A549 (cell line): ENCODE measurements at regions not wholly inside any gene's neighbourhood (a gene's known extent, or its start where the extent isn't known, plus 50 kb on each side); places are given as distances from the start of the nearest gene placed in this dataset.

ENCODE experiments used
- ATAC-seq, 2 experiments: fragments of 200-7000 bp in 1 of 2; fragments of >200 bp in 1 of 2; cut with Nextera tagmentation in 1 of 2; cut with Tn5 transposase in 1 of 2; 3 replicates each; pipeline versions ENCODE4 v1.8.0 to v1.9.1; 2018 to 2020; ENCODE audit warnings: mild to moderate bottlenecking in 1 of 2, moderate library complexity in 1 of 2
- CTCF ChIA-PET: fragments of 300-600 bp; sonication (Branson Sonifier 250); formaldehyde crosslinking; extraction: SDS; loops from one replicate; lab custom pipeline; 2021; ENCODE audit warnings: antibody characterized with exemption, inconsistent platforms; lab: Yijun Ruan, JAX
- POLR2A ChIA-PET: fragments of 350-600 bp; formaldehyde crosslinking; extraction: SDS; loops from one replicate; lab custom pipeline; 2021; ENCODE audit warnings: antibody characterized with exemption, inconsistent platforms; lab: Yijun Ruan, JAX
- DNase-seq, 2 experiments: peaks; one replicate each; pipeline versions ENCODE4 v3.0.0 to v3.0.0-alpha.2; 2011 to 2016; ENCODE audit warnings: low read depth in 1 of 2, low spot score in 1 of 2
- FAIRE-seq: peaks from 2 replicates; lab custom pipeline; 2011; peaks lifted over from hg19 to GRCh38; lab: Jason Lieb, UNC
- H3K27ac ChIP-seq, 2 experiments: fragments of >200 bp; sonication (Bioruptor Twin); formaldehyde crosslinking; 3 replicates each; pipeline ENCODE4 v1.5.1; 2016 to 2017
- H3K4me1 ChIP-seq: fragments of >200 bp; sonication (Bioruptor Twin); formaldehyde crosslinking; 3 replicates; pipeline ENCODE4 v1.6.1; 2016
- H3K4me2 ChIP-seq: fragments of >200 bp; sonication (Bioruptor Twin); formaldehyde crosslinking; 3 replicates; pipeline ENCODE4 v1.6.1; 2016
- H3K4me3 ChIP-seq: fragments of >200 bp; sonication (Bioruptor Twin); formaldehyde crosslinking; 3 replicates; pipeline ENCODE4 v1.5.1; 2016
- H3K9me3 ChIP-seq: fragments of >200 bp; sonication (Bioruptor Twin); formaldehyde crosslinking; 3 replicates; pipeline ENCODE4 v1.6.1; 2016
- CBX8 ChIP-seq: fragments of 200-600 bp; sonication (generic); IDR thresholded peaks from 2 replicates; pipeline ENCODE4 v1.6.1; 2016
- CEBPB ChIP-seq, 2 experiments: fragments of >200 bp in 1 of 2; sonication (Bioruptor Twin) in 1 of 2; formaldehyde crosslinking in 1 of 2; IDR thresholded peaks; 2 replicates each; pipeline ENCODE4 v1.6.1; 2012 to 2016
- CHD2 ChIP-seq: fragments of 150-350 bp; IDR thresholded peaks from 2 replicates; pipeline ENCODE4 v1.6.1; 2014; ENCODE audit warnings: low read length; ENCODE audit not compliant: partially characterized antibody
- EHF ChIP-seq: fragments of 250-450 bp; sonication (Bioruptor Pico); IDR thresholded peaks from 2 replicates; pipeline ENCODE4 v1.5.0; 2020; ENCODE audit warnings: mild to moderate bottlenecking
- HEYL ChIP-seq: fragments of 250-450 bp; sonication (Bioruptor Pico); IDR thresholded peaks from 2 replicates; pipeline ENCODE4 v1.8.0; 2021; ENCODE audit warnings: mild to moderate bottlenecking, moderate library complexity
- HMGXB4 ChIP-seq: fragments of 250-450 bp; sonication (Bioruptor Pico); IDR thresholded peaks from 2 replicates; pipeline ENCODE4 v1.5.0; 2021; ENCODE audit warnings: mild to moderate bottlenecking, moderate library complexity, borderline replicate concordance
- HOXA7 ChIP-seq: fragments of 250-450 bp; sonication (Bioruptor Pico); IDR thresholded peaks from 2 replicates; pipeline ENCODE4 v1.5.0; 2020; ENCODE audit warnings: mild to moderate bottlenecking, moderate library complexity
- JUN ChIP-seq, 2 experiments: fragments of >200 bp; sonication (Bioruptor Twin); formaldehyde crosslinking; IDR thresholded peaks; 2 replicates in 1 of 2; 3 replicates in 1 of 2; pipeline ENCODE4 v1.6.1; 2016 to 2017
- JUNB ChIP-seq: fragments of >200 bp; sonication (Bioruptor Twin); formaldehyde crosslinking; IDR thresholded peaks from 2 replicates; pipeline ENCODE4 v1.6.1; 2016
- MYC ChIP-seq: IDR thresholded peaks from 2 replicates; pipeline ENCODE4 v1.6.1; 2012; ENCODE audit warnings: mild to moderate bottlenecking, inconsistent platforms, low read length, improper control_type of control experiment, borderline replicate concordance
- NPAS2 ChIP-seq: fragments of 250-450 bp; sonication (Bioruptor Pico); IDR thresholded peaks from 2 replicates; pipeline ENCODE4 v1.8.0; 2022; ENCODE audit warnings: mild to moderate bottlenecking, moderate library complexity, borderline replicate concordance
- NR3C1 ChIP-seq: fragments of >200 bp; sonication (Bioruptor Twin); formaldehyde crosslinking; IDR thresholded peaks from 3 replicates; pipeline ENCODE4 v1.6.1; 2017
- POLR2AphosphoS2 ChIP-seq: conservative IDR thresholded peaks from 2 replicates; pipeline ENCODE4 v1.6.1; 2012; ENCODE audit warnings: low read length, improper control_type of control experiment, inconsistent platforms
- RAD21 ChIP-seq, 2 experiments: fragments of >200 bp in 1 of 2; sonication (Bioruptor Twin) in 1 of 2; formaldehyde crosslinking in 1 of 2; IDR thresholded peaks in 1 of 2; conservative IDR thresholded peaks in 1 of 2; 2 replicates in 1 of 2; 3 replicates in 1 of 2; pipeline ENCODE4 v1.6.1; 2012 to 2018; ENCODE audit warnings: inconsistent platforms in 1 of 2
- RARB ChIP-seq: fragments of 250-450 bp; sonication (Bioruptor Pico); IDR thresholded peaks from 2 replicates; pipeline ENCODE4 v1.8.0; 2021; ENCODE audit warnings: mild to moderate bottlenecking, moderate library complexity
- RCOR1 ChIP-seq: fragments of 150-350 bp; IDR thresholded peaks from 2 replicates; pipeline ENCODE4 v1.6.1; 2014; ENCODE audit warnings: antibody characterized with exemption, low read length, low read depth
- RFX5 ChIP-seq: fragments of 450-650 bp; IDR thresholded peaks from 2 replicates; pipeline ENCODE4 v1.7.1; 2014; ENCODE audit warnings: antibody characterized with exemption, mild to moderate bottlenecking, moderate library complexity
- TP53 ChIP-seq: fragments of 250-450 bp; sonication (Bioruptor Pico); IDR thresholded peaks from 2 replicates; pipeline ENCODE4 v1.5.0; 2021; ENCODE audit warnings: mild to moderate bottlenecking, moderate library complexity
- WGBS: methylation state at CpG from one replicate; pipeline ENCODE4 v1.1.6; 2017; ENCODE audit errors: missing lambda C conversion rate; 5-methylcytosine and 5-hydroxymethylcytosine counted together
- TF ChIP-seq, protein P1 (sequence below): fragments of 450-650 bp; IDR thresholded peaks from 2 replicates; pipeline ENCODE4 v1.6.1; 2014; ENCODE audit warnings: antibody characterized with exemption
- TF ChIP-seq, protein P2 (sequence below): fragments of >200 bp; sonication (Bioruptor Twin); formaldehyde crosslinking; IDR thresholded peaks from 2 replicates; pipeline ENCODE4 v1.6.1; 2016
- TF ChIP-seq, protein P3 (sequence below): fragments of 150-350 bp; IDR thresholded peaks from 2 replicates; pipeline ENCODE4 v1.6.1; 2014; ENCODE audit warnings: low read depth, mild to moderate bottlenecking, low read length
- TF ChIP-seq, protein P4 (sequence below): fragments of 250-450 bp; sonication (Bioruptor Pico); IDR thresholded peaks from 2 replicates; pipeline ENCODE4 v1.5.0; 2020; ENCODE audit warnings: low read depth, mild to moderate bottlenecking, moderate library complexity

DNA sequence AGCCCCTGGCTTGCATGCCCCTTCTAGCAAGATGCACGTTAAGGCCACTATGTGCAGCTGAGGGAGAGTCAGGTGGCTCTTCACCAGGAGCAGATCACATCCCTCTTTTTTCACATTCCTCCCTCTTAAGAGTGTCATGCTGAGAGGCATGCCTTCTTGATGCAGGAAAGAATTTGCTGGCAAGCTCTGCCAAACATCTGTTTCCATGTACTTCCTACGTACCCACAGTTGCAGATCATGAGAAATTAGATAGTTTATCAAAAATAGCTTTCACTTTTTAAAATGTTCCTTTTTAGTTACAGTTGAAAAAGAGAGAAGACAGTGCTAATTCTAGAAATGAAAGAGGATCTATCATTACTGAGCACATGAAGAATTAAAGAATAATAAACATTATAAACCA lies 79.7 kb upstream of the ZNF722 start:
- ATAC-seq = no peak
- ChIA-PET POLR2A (no interaction called here), CTCF (no interaction called here)
- Histone ChIP-seq H3K4me1 (no peaks in the 10 kb centered on the region), H3K27ac (no peak overlapping the region), H3K9me3 (peaks cover 18% of the 10 kb centered on the region; the same call in 1 of the 3 replicates), H3K4me3 (no peak overlapping the region), H3K4me2 (no peak overlapping the region)
- no peak for DNase-seq
- no peak for FAIRE-seq
- TF ChIP-seq CHD2 (no peak), CEBPB (IDR thresholded peaks at IDR 0.05) (no peak), TP53 (CRISPR knock-in tag) (no peak), CBX8 (no peak), MYC (no peak), HOXA7 (CRISPR knock-in tag) (no peak), JUN (IDR thresholded peaks at IDR 0.05) (no peak), NPAS2 (CRISPR knock-in tag) (no peak), RFX5 (no peak), EHF (no peak), HEYL (CRISPR knock-in tag) (no peak), RCOR1 (no peak), NR3C1 (no peak), RARB (CRISPR knock-in tag) (no peak), JUNB (no peak)
- TF ChIP-seq, protein P1, sequence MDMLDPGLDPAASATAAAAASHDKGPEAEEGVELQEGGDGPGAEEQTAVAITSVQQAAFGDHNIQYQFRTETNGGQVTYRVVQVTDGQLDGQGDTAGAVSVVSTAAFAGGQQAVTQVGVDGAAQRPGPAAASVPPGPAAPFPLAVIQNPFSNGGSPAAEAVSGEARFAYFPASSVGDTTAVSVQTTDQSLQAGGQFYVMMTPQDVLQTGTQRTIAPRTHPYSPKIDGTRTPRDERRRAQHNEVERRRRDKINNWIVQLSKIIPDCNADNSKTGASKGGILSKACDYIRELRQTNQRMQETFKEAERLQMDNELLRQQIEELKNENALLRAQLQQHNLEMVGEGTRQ = no peak
- TF ChIP-seq, protein P2, sequence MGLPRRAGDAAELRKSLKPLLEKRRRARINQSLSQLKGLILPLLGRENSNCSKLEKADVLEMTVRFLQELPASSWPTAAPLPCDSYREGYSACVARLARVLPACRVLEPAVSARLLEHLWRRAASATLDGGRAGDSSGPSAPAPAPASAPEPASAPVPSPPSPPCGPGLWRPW = no peak
- 2% methylated on average over 2 of the region's 2 CpGs for WGBS

- Histone ChIP-seq H3K4me1 (no peaks in the 10 kb centered on the region), H3K4me2 (no peak overlapping the region), H3K9me3 (peaks cover 18% of the 10 kb centered on the region; the same call in 1 of the 3 replicates), H3K4me3 (no peak overlapping the region), H3K27ac (no peak overlapping the region)
- 10% methylated on average over 11 of the region's 12 CpGs for WGBS
- TF ChIP-seq HMGXB4 = no peak
- TF ChIP-seq, protein P3, sequence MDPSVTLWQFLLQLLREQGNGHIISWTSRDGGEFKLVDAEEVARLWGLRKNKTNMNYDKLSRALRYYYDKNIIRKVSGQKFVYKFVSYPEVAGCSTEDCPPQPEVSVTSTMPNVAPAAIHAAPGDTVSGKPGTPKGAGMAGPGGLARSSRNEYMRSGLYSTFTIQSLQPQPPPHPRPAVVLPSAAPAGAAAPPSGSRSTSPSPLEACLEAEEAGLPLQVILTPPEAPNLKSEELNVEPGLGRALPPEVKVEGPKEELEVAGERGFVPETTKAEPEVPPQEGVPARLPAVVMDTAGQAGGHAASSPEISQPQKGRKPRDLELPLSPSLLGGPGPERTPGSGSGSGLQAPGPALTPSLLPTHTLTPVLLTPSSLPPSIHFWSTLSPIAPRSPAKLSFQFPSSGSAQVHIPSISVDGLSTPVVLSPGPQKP = no peak
- TF ChIP-seq EHF = no peak
- no peak for TF ChIP-seq POLR2AphosphoS2
- no peak for TF ChIP-seq RAD21 (conservative IDR thresholded peaks at IDR 0.05 in 1 of 2, IDR thresholded peaks at IDR 0.05 in 1 of 2)
- TF ChIP-seq HEYL (CRISPR knock-in tag) = no peak
- TF ChIP-seq, protein P4, sequence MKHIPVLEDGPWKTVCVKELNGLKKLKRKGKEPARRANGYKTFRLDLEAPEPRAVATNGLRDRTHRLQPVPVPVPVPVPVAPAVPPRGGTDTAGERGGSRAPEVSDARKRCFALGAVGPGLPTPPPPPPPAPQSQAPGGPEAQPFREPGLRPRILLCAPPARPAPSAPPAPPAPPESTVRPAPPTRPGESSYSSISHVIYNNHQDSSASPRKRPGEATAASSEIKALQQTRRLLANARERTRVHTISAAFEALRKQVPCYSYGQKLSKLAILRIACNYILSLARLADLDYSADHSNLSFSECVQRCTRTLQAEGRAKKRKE (CRISPR knock-in tag) = no peak
- DNase-seq (no peak), FAIRE-seq (no peak), ATAC-seq (no peak)
- POLR2A ChIA-PET = no interaction called here
- CTCF ChIA-PET = no interaction called here
These were observed 73.4 kb upstream of the ZNF722 start for GRCh38 chr7:63925262-63925625.
